ENCODE measurements at regions not wholly inside any gene's neighbourhood (a gene's known extent, or its start where the extent isn't known, plus 50 kb on each side); places are given as distances from the start of the nearest gene placed in this dataset.
"Not testable (repeated sequence)": the region's sequence is repeated elsewhere in the genome, so short reads cannot be mapped to it uniquely, and the experiment has no call there.

- no peak overlapping the region for H3K9ac ChIP-seq (ENCODE audit: low read length in 5 of 5)
- H3K9me3 ChIP-seq (ENCODE audit: control insufficient read depth in 5 of 5, low read length in 5 of 5): no peaks in the 10 kb centered on the region
- H3K4me1 ChIP-seq (ENCODE audit: control insufficient read depth in 5 of 5, insufficient read depth in 5 of 5, low read length in 5 of 5): peaks cover 0 to 17% (median 11%) of the 10 kb centered on the region in 5 donors
- H3K27ac ChIP-seq (ENCODE audit: low read depth, low read length): no peak overlapping the region
- no peaks in the 10 kb centered on the region for H3K36me3 ChIP-seq (ENCODE audit: control insufficient read depth in 5 of 5, insufficient read depth in 5 of 5, low read length in 5 of 5)
- H3K27me3 ChIP-seq (ENCODE audit: control insufficient read depth in 5 of 5, insufficient read depth in 4 of 5, low read length in 5 of 5): no peaks in the 10 kb centered on the region
- H3K4me3 ChIP-seq (ENCODE audit: low read depth in 1 of 5, low read length in 5 of 5): no peak overlapping the region
These were observed 135.9 kb upstream of the RFC3 start for GRCh38 chr13:33682020-33682564.

DNA sequence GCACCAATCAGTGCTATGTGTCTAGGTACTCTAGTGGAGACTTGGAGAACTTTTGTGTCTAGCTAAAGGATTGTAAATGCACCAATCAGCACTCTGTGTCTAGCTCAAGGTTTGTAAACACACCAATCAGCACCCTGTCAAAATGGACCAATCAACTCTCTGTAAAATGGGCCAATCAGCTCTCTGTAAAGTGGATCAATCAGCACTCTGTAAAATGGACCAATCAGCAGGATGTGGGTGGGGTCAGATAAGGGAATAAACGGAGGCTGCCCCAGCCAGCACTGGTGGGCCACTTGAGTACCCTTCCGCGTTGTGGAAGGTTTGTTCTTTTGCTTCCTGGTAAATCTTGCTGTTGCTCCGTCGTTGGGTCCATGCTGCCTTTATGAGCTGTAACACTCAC lies 135.3 kb upstream of the RFC3 start:
- not testable (repeated sequence) for H3K4me3 ChIP-seq (ENCODE audit: low read depth in 1 of 5, low read length in 5 of 5); H3K36me3 ChIP-seq (ENCODE audit: control insufficient read depth in 5 of 5, insufficient read depth in 5 of 5, low read length in 5 of 5); H3K9ac ChIP-seq (ENCODE audit: low read length in 5 of 5); H3K9me3 ChIP-seq (ENCODE audit: control insufficient read depth in 5 of 5, low read length in 5 of 5); H3K27ac ChIP-seq (ENCODE audit: low read depth, low read length); H3K27me3 ChIP-seq (ENCODE audit: control insufficient read depth in 5 of 5, insufficient read depth in 4 of 5, low read length in 5 of 5)
- H3K4me1 ChIP-seq (ENCODE audit: control insufficient read depth in 5 of 5, insufficient read depth in 5 of 5, low read length in 5 of 5): peaks cover 0 to 15% (median 8%) of the 10 kb centered on the region in 5 donors

DNA sequence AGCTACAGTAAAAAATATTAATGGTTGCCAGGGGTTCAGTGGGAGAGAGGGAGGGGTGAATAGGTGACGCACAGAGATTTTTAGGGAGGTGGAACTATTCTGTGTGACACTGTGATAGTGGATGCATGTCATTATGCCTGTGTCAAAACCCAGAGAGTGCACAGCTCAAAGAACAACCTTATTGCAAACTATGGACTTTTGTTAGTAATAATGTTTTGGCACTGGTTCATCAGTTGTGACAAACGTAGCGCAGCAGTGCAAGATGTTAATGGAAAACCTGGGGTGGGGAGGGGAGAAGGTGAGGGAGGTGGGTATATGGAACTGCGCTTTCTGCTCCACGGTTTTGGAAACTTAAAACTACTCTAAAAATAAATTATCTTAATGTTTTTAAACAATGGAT lies 134.6 kb upstream of the RFC3 start:
- Histone ChIP-seq H3K4me3 (ENCODE audit: low read depth in 1 of 5, low read length in 5 of 5) (no peak overlapping the region), H3K36me3 (ENCODE audit: control insufficient read depth in 5 of 5, insufficient read depth in 5 of 5, low read length in 5 of 5) (no peaks in the 10 kb centered on the region), H3K9ac (ENCODE audit: low read length in 5 of 5) (no peak overlapping the region), H3K27ac (ENCODE audit: low read depth, low read length) (no peak overlapping the region), H3K4me1 (ENCODE audit: control insufficient read depth in 5 of 5, insufficient read depth in 5 of 5, low read length in 5 of 5) (peaks cover 0 to 14% (median 8%) of the 10 kb centered on the region in 5 donors), H3K27me3 (ENCODE audit: control insufficient read depth in 5 of 5, insufficient read depth in 4 of 5, low read length in 5 of 5) (no peaks in the 10 kb centered on the region), H3K9me3 (ENCODE audit: control insufficient read depth in 5 of 5, low read length in 5 of 5) (no peaks in the 10 kb centered on the region)

DNA sequence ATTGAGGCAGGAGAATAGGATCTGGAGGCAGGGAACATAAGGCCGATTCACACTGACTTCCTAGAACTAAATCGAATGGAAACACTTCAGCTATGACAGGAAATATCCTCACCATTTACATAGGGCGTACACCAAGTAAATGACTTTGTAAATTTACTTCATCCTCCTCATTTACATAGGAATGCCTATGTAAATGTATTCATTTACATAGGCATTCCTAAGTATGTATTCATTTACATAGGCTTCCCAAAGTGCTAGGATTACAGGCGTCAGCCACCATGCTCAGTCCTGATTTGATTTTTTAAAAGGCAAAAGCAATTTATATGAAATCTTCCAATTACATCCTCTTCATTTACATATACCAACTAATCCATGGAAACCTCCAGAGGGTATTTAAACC lies 133.1 kb upstream of the RFC3 start:
- Histone ChIP-seq H3K36me3 (ENCODE audit: control insufficient read depth in 5 of 5, insufficient read depth in 5 of 5, low read length in 5 of 5) (no peaks in the 10 kb centered on the region), H3K4me1 (ENCODE audit: control insufficient read depth in 5 of 5, insufficient read depth in 5 of 5, low read length in 5 of 5) (peaks cover 0 to under 1% (median 0%) of the 10 kb centered on the region in 5 donors), H3K9me3 (ENCODE audit: control insufficient read depth in 5 of 5, low read length in 5 of 5) (no peaks in the 10 kb centered on the region), H3K27me3 (ENCODE audit: control insufficient read depth in 5 of 5, insufficient read depth in 4 of 5, low read length in 5 of 5) (no peaks in the 10 kb centered on the region), H3K4me3 (ENCODE audit: low read depth in 1 of 5, low read length in 5 of 5) (no peak overlapping the region), H3K9ac (ENCODE audit: low read length in 5 of 5) (no peak overlapping the region), H3K27ac (ENCODE audit: low read depth, low read length) (no peak overlapping the region)

- Histone ChIP-seq H3K36me3 (ENCODE audit: control insufficient read depth in 5 of 5, insufficient read depth in 5 of 5, low read length in 5 of 5) (no peaks in the 10 kb centered on the region), H3K9ac (ENCODE audit: low read length in 5 of 5) (no peak overlapping the region), H3K9me3 (ENCODE audit: control insufficient read depth in 5 of 5, low read length in 5 of 5) (no peaks in the 10 kb centered on the region), H3K27me3 (ENCODE audit: control insufficient read depth in 5 of 5, insufficient read depth in 4 of 5, low read length in 5 of 5) (no peaks in the 10 kb centered on the region), H3K4me3 (ENCODE audit: low read depth in 1 of 5, low read length in 5 of 5) (no peak overlapping the region), H3K27ac (ENCODE audit: low read depth, low read length) (no peak overlapping the region), H3K4me1 (ENCODE audit: control insufficient read depth in 5 of 5, insufficient read depth in 5 of 5, low read length in 5 of 5) (no peaks in the 10 kb centered on the region)
These were observed 131.0 kb upstream of the RFC3 start for GRCh38 chr13:33686772-33687480.

GRCh38 chr13:33690354-33690753 lies 127.6 kb upstream of the RFC3 start:
- H3K4me3 ChIP-seq (ENCODE audit: low read depth in 1 of 5, low read length in 5 of 5): no peak overlapping the region
- no peaks in the 10 kb centered on the region for H3K4me1 ChIP-seq (ENCODE audit: control insufficient read depth in 5 of 5, insufficient read depth in 5 of 5, low read length in 5 of 5)
- no peak overlapping the region for H3K27ac ChIP-seq (ENCODE audit: low read depth, low read length)

GRCh38 chr13:33691980-33692379 lies 126.0 kb upstream of the RFC3 start:
- H3K36me3 ChIP-seq (ENCODE audit: control insufficient read depth in 5 of 5, insufficient read depth in 5 of 5, low read length in 5 of 5): no peaks in the 10 kb centered on the region
- no peaks in the 10 kb centered on the region for H3K27me3 ChIP-seq (ENCODE audit: control insufficient read depth in 5 of 5, insufficient read depth in 4 of 5, low read length in 5 of 5)
- no peaks in the 10 kb centered on the region for H3K4me1 ChIP-seq (ENCODE audit: control insufficient read depth in 5 of 5, insufficient read depth in 5 of 5, low read length in 5 of 5)
- H3K9me3 ChIP-seq (ENCODE audit: control insufficient read depth in 5 of 5, low read length in 5 of 5): no peaks in the 10 kb centered on the region
- no peak overlapping the region for H3K27ac ChIP-seq (ENCODE audit: low read depth, low read length)
- no peak overlapping the region for H3K9ac ChIP-seq (ENCODE audit: low read length in 5 of 5)
- no peak overlapping the region for H3K4me3 ChIP-seq (ENCODE audit: low read depth in 1 of 5, low read length in 5 of 5)

More at GRCh38 chr13:33690354-33690753, 127.6 kb upstream of the RFC3 start:
- no peaks in the 10 kb centered on the region for H3K9me3 ChIP-seq (ENCODE audit: control insufficient read depth in 5 of 5, low read length in 5 of 5)
- no peak overlapping the region for H3K9ac ChIP-seq (ENCODE audit: low read length in 5 of 5)
- no peaks in the 10 kb centered on the region for H3K36me3 ChIP-seq (ENCODE audit: control insufficient read depth in 5 of 5, insufficient read depth in 5 of 5, low read length in 5 of 5)
- no peaks in the 10 kb centered on the region for H3K27me3 ChIP-seq (ENCODE audit: control insufficient read depth in 5 of 5, insufficient read depth in 4 of 5, low read length in 5 of 5)

- H3K27ac ChIP-seq (ENCODE audit: low read depth, low read length): no peak overlapping the region
- no peak overlapping the region for H3K9ac ChIP-seq (ENCODE audit: low read length in 5 of 5)
- no peak overlapping the region for H3K4me3 ChIP-seq (ENCODE audit: low read depth in 1 of 5, low read length in 5 of 5)
- H3K27me3 ChIP-seq (ENCODE audit: control insufficient read depth in 5 of 5, insufficient read depth in 4 of 5, low read length in 5 of 5): no peaks in the 10 kb centered on the region
- no peaks in the 10 kb centered on the region for H3K9me3 ChIP-seq (ENCODE audit: control insufficient read depth in 5 of 5, low read length in 5 of 5)
- no peaks in the 10 kb centered on the region for H3K4me1 ChIP-seq (ENCODE audit: control insufficient read depth in 5 of 5, insufficient read depth in 5 of 5, low read length in 5 of 5)
- H3K36me3 ChIP-seq (ENCODE audit: control insufficient read depth in 5 of 5, insufficient read depth in 5 of 5, low read length in 5 of 5): no peaks in the 10 kb centered on the region
These were observed 125.4 kb upstream of the RFC3 start for GRCh38 chr13:33692531-33692930.

GRCh38 chr13:33694546-33694945 lies 123.4 kb upstream of the RFC3 start:
- Histone ChIP-seq H3K4me1 (ENCODE audit: control insufficient read depth in 5 of 5, insufficient read depth in 5 of 5, low read length in 5 of 5) (no peaks in the 10 kb centered on the region), H3K27ac (ENCODE audit: low read depth, low read length) (no peak overlapping the region), H3K4me3 (ENCODE audit: low read depth in 1 of 5, low read length in 5 of 5) (no peak overlapping the region), H3K36me3 (ENCODE audit: control insufficient read depth in 5 of 5, insufficient read depth in 5 of 5, low read length in 5 of 5) (no peaks in the 10 kb centered on the region), H3K27me3 (ENCODE audit: control insufficient read depth in 5 of 5, insufficient read depth in 4 of 5, low read length in 5 of 5) (no peaks in the 10 kb centered on the region), H3K9ac (ENCODE audit: low read length in 5 of 5) (no peak overlapping the region), H3K9me3 (ENCODE audit: control insufficient read depth in 5 of 5, low read length in 5 of 5) (no peaks in the 10 kb centered on the region)

DNA sequence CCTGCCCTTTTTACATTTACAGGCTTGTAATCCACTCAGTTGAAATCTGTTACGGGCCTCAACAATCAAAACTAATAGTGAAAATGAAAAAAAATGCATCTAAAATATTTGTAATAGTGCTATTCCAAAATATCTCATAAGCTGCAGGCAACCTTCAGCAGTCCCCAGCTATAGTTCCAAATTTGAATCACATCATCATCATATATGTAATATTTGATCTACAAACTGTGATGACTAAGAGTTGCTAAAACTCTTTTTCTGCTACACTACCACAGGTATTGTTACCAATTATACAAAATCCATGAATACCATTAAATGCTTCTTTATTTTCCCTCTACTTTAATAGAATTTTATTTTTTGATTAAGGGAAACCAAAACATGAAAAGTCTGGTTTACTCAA lies 121.4 kb upstream of the RFC3 start:
- H3K27ac ChIP-seq (ENCODE audit: low read depth, low read length): no peak overlapping the region
- H3K4me3 ChIP-seq (ENCODE audit: low read depth in 1 of 5, low read length in 5 of 5): no peak overlapping the region

More for the DNA sequence above, 121.4 kb upstream of the RFC3 start:
- no peaks in the 10 kb centered on the region for H3K27me3 ChIP-seq (ENCODE audit: control insufficient read depth in 5 of 5, insufficient read depth in 4 of 5, low read length in 5 of 5)
- no peaks in the 10 kb centered on the region for H3K36me3 ChIP-seq (ENCODE audit: control insufficient read depth in 5 of 5, insufficient read depth in 5 of 5, low read length in 5 of 5)
- H3K9me3 ChIP-seq (ENCODE audit: control insufficient read depth in 5 of 5, low read length in 5 of 5): no peaks in the 10 kb centered on the region
- no peaks in the 10 kb centered on the region for H3K4me1 ChIP-seq (ENCODE audit: control insufficient read depth in 5 of 5, insufficient read depth in 5 of 5, low read length in 5 of 5)
- no peak overlapping the region for H3K9ac ChIP-seq (ENCODE audit: low read length in 5 of 5)

Data from subcutaneous abdominal adipose tissue (tissue), 5 donors.